ENCODE measurements at regions not wholly inside any gene's neighbourhood (a gene's known extent, or its start where the extent isn't known, plus 50 kb on each side); places are given as distances from the start of the nearest gene placed in this dataset.

DNA sequence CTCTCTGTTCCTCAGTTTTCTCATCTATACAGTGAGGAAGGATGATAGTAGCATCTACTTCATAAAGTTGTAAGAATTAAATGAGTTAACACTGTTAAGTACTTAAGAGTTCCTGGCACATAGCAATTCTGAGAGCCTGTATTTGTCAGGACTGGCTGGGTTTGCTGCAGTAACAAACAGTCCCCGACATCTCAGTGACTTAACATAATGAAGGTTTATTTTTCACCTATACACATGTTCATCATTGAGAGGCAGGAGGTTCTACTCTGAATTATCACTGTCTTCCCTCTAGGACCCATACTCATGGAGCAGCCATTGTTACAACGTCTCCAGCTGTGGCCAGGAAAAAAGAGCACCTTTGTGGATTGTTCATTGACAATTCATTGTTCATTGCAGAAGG lies 190.6 kb upstream of the PROK2 start:
- intact Hi-C loops (cut with micrococcal nuclease), result loop anchor here (5.0 kb wide), 1 partner anchor 847 kb away; no protein-coding TSS in a partner anchor
- H3K9me3 Mint-ChIP-seq (ENCODE audit: unreplicated experiment), result no peaks in the 10 kb centered on the region
- peaks cover 70% of the 10 kb centered on the region for H3K27me3 Mint-ChIP-seq (ENCODE audit: insufficient read depth, unreplicated experiment)
- POLR2A ChIA-PET, result no interaction called here
- no peaks in the 10 kb centered on the region for H3K36me3 Mint-ChIP-seq (ENCODE audit: insufficient read depth, unreplicated experiment)
- CTCF ChIA-PET, result interaction anchor here (0.7 to 1.4 kb wide), 4 partner anchors 11 to 839 kb away, joined by 3 to 5 read pairs (median 3); no protein-coding TSS in a partner anchor
- no peak overlapping the region for H3K27ac Mint-ChIP-seq (ENCODE audit: low read depth, unreplicated experiment)
- H3K4me3 Mint-ChIP-seq (ENCODE audit: unreplicated experiment), result no peak overlapping the region
- TF ChIP-seq, protein P1, sequence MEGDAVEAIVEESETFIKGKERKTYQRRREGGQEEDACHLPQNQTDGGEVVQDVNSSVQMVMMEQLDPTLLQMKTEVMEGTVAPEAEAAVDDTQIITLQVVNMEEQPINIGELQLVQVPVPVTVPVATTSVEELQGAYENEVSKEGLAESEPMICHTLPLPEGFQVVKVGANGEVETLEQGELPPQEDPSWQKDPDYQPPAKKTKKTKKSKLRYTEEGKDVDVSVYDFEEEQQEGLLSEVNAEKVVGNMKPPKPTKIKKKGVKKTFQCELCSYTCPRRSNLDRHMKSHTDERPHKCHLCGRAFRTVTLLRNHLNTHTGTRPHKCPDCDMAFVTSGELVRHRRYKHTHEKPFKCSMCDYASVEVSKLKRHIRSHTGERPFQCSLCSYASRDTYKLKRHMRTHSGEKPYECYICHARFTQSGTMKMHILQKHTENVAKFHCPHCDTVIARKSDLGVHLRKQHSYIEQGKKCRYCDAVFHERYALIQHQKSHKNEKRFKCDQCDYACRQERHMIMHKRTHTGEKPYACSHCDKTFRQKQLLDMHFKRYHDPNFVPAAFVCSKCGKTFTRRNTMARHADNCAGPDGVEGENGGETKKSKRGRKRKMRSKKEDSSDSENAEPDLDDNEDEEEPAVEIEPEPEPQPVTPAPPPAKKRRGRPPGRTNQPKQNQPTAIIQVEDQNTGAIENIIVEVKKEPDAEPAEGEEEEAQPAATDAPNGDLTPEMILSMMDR (IDR thresholded peaks at IDR 0.05; ENCODE audit: unreplicated experiment), result no peak
- BruUV-seq (replicated peaks), result no TSS peak
- H3K4me1 Mint-ChIP-seq (ENCODE audit: insufficient read depth, unreplicated experiment), result peaks cover 21% of the 10 kb centered on the region
- DNase-seq (ENCODE audit: unreplicated experiment), result no peak

GRCh38 chr3:71974786-71975185 lies 189.8 kb upstream of the PROK2 start:
- Mint-ChIP-seq H3K4me1 (ENCODE audit: insufficient read depth, unreplicated experiment) (peaks cover 21% of the 10 kb centered on the region), H3K27ac (ENCODE audit: low read depth, unreplicated experiment) (no peak overlapping the region)
- intact Hi-C loops (cut with micrococcal nuclease), result loop anchor here (5.0 kb wide), 3 partner anchors 283 to 848 kb away; no protein-coding TSS in a partner anchor

DNA sequence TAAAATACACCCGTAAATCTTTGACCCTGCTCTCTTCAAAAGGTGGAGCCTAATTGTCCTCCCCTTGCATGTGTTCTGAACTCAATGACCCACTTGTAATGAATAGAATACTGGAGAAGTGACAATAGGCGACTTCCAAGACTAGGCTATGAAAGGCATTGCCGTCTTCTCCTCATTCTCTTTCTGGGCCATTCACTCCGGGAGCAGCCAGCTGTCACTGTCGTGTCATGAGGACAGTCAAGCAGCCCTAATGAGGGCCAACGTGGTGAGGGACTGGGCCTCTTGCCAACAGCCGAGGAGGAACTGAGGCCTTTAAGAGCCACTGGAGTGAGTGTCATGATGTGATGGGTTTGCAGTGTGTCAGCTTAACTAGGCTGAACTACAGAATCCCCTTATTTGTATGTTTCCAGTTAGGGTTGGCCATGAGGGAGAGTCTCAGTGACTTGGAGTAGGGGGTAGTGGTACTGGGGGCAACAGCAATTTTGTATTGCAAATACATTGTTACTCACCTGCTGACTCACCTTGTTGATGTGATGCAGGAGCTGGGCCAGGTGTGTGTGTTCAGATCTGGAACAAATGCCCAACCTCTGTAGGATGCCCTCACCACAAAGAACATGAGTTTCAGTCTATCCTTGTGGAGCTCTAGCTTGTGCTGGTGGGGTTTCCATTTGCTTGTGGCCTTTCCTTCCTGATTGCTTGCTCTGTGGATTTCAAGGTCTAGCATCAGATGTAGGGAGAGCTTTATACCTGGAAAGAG lies 188.5 kb upstream of the PROK2 start:
- TF ChIP-seq, protein P1 (IDR thresholded peaks at IDR 0.05; ENCODE audit: unreplicated experiment), result no peak
- ChIA-PET POLR2A (interaction anchor here (0.7 kb wide), 1 partner anchor 365 kb away, joined by 3 read pairs; no protein-coding TSS in a partner anchor), CTCF (interaction anchor here (0.6 to 2.2 kb wide), 12 partner anchors 11 to 848 kb away, joined by 3 to 10 read pairs (median 3); no protein-coding TSS in a partner anchor)
- H3K36me3 Mint-ChIP-seq (ENCODE audit: insufficient read depth, unreplicated experiment), result no peaks in the 10 kb centered on the region
- no peak overlapping the region for H3K4me3 Mint-ChIP-seq (ENCODE audit: unreplicated experiment)
- peak; percentile 32 for DNase-seq (ENCODE audit: unreplicated experiment)
- BruUV-seq (replicated peaks), result no TSS peak
- no peak overlapping the region for H3K27ac Mint-ChIP-seq (ENCODE audit: low read depth, unreplicated experiment)
- peaks cover 71% of the 10 kb centered on the region for H3K27me3 Mint-ChIP-seq (ENCODE audit: insufficient read depth, unreplicated experiment)
- peaks cover 12% of the 10 kb centered on the region for H3K4me1 Mint-ChIP-seq (ENCODE audit: insufficient read depth, unreplicated experiment)
- no peaks in the 10 kb centered on the region for H3K9me3 Mint-ChIP-seq (ENCODE audit: unreplicated experiment)
- intact Hi-C loops (cut with micrococcal nuclease), result loop anchor here (2.0 to 5.0 kb wide), 3 partner anchors 284 to 694 kb away; no protein-coding TSS in a partner anchor

More at GRCh38 chr3:71974786-71975185, 189.8 kb upstream of the PROK2 start:
- Mint-ChIP-seq H3K36me3 (ENCODE audit: insufficient read depth, unreplicated experiment) (no peaks in the 10 kb centered on the region), H3K9me3 (ENCODE audit: unreplicated experiment) (no peaks in the 10 kb centered on the region), H3K27me3 (ENCODE audit: insufficient read depth, unreplicated experiment) (peaks cover 78% of the 10 kb centered on the region), H3K4me3 (ENCODE audit: unreplicated experiment) (no peak overlapping the region)
- BruUV-seq (replicated peaks), result no TSS peak
- DNase-seq (ENCODE audit: unreplicated experiment), result no peak
- ChIA-PET POLR2A (no interaction called here), CTCF (interaction anchor here (0.8 to 1.4 kb wide), 3 partner anchors 13 to 839 kb away, joined by 3 to 4 read pairs (median 3); no protein-coding TSS in a partner anchor)
- TF ChIP-seq, protein P1 (IDR thresholded peaks at IDR 0.05; ENCODE audit: unreplicated experiment), result no peak

DNA sequence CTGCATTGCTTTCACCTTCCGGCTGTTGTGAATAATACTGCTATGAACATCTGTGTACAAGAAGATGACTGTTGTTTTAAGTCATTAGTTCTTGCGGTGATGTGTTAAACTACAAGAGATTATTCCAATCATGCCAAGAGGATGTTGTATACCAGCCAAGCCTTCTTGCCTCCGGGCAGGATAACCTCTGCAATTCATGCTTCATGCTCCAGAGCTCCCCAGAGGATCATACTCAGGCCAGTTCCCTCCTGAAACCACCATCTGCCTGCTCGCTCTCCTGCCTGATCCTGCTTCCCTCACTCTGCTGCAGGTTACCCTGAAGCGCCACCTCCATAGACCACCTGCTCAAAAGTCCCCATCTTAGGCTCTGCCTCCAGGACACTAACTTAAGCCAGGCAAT lies 187.1 kb upstream of the PROK2 start:
- intact Hi-C loops (cut with micrococcal nuclease), result loop anchor here (2.0 to 5.0 kb wide), 3 partner anchors 285 to 695 kb away; no protein-coding TSS in a partner anchor
- ChIA-PET CTCF (interaction anchor here (0.7 to 2.2 kb wide), 12 partner anchors 11 to 850 kb away, joined by 3 to 10 read pairs (median 4); no protein-coding TSS in a partner anchor), POLR2A (interaction anchor here (0.7 to 1.5 kb wide), 5 partner anchors 190 to 850 kb away, joined by 3 to 6 read pairs (median 3); no protein-coding TSS in a partner anchor)

More for the DNA sequence above, 187.1 kb upstream of the PROK2 start:
- Mint-ChIP-seq H3K9me3 (ENCODE audit: unreplicated experiment) (no peaks in the 10 kb centered on the region), H3K4me1 (ENCODE audit: insufficient read depth, unreplicated experiment) (peaks cover 12% of the 10 kb centered on the region), H3K36me3 (ENCODE audit: insufficient read depth, unreplicated experiment) (no peaks in the 10 kb centered on the region), H3K27ac (ENCODE audit: low read depth, unreplicated experiment) (no peak overlapping the region), H3K27me3 (ENCODE audit: insufficient read depth, unreplicated experiment) (peaks cover 60% of the 10 kb centered on the region), H3K4me3 (ENCODE audit: unreplicated experiment) (no peak overlapping the region)
- DNase-seq (ENCODE audit: unreplicated experiment), result peak; percentile 89
- BruUV-seq (replicated peaks), result no TSS peak
- TF ChIP-seq, protein P1 (IDR thresholded peaks at IDR 0.05; ENCODE audit: unreplicated experiment), result peak; percentile 16

Measured in MCF 10A (cell line).